ENCODE measurements at regions not wholly inside any gene's neighbourhood (a gene's known extent, or its start where the extent isn't known, plus 50 kb on each side); places are given as distances from the start of the nearest gene placed in this dataset.

DNA sequence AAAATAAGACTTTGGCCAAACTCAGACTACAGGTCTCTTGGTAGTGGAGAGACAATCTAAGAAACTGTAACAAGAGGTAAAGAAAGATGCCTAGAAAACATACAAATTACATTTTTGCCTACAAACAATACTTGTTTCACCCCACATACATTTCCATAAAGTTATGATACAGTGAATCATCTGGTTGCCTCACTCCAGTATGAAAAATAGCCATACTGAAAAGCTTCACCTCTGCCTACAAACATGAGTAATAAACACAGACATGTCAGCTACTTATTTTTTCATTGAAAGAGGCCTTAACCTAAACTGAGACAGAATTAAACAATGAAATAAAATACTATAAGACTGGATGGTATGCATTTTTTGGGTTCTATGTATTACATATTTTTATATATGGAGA is 1463.0 kb downstream of the FAM181B start:
- TF ChIP-seq EP300 (IDR thresholded peaks at IDR 0.05; ENCODE audit: borderline replicate concordance), result no peak
- TF ChIP-seq, protein P1, sequence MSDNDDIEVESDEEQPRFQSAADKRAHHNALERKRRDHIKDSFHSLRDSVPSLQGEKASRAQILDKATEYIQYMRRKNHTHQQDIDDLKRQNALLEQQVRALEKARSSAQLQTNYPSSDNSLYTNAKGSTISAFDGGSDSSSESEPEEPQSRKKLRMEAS (IDR thresholded peaks at IDR 0.05), result no peak
- no peak for TF ChIP-seq TEAD4 (IDR thresholded peaks at IDR 0.05)
- no peak for TF ChIP-seq TAF1 (IDR thresholded peaks at IDR 0.05; ENCODE audit: low read depth)
- no peak for TF ChIP-seq YY1 (IDR thresholded peaks at IDR 0.05; ENCODE audit: low read depth)
- no peak for TF ChIP-seq ZBTB7A (IDR thresholded peaks at IDR 0.05; ENCODE audit: low read depth)
- TF ChIP-seq, protein P2, sequence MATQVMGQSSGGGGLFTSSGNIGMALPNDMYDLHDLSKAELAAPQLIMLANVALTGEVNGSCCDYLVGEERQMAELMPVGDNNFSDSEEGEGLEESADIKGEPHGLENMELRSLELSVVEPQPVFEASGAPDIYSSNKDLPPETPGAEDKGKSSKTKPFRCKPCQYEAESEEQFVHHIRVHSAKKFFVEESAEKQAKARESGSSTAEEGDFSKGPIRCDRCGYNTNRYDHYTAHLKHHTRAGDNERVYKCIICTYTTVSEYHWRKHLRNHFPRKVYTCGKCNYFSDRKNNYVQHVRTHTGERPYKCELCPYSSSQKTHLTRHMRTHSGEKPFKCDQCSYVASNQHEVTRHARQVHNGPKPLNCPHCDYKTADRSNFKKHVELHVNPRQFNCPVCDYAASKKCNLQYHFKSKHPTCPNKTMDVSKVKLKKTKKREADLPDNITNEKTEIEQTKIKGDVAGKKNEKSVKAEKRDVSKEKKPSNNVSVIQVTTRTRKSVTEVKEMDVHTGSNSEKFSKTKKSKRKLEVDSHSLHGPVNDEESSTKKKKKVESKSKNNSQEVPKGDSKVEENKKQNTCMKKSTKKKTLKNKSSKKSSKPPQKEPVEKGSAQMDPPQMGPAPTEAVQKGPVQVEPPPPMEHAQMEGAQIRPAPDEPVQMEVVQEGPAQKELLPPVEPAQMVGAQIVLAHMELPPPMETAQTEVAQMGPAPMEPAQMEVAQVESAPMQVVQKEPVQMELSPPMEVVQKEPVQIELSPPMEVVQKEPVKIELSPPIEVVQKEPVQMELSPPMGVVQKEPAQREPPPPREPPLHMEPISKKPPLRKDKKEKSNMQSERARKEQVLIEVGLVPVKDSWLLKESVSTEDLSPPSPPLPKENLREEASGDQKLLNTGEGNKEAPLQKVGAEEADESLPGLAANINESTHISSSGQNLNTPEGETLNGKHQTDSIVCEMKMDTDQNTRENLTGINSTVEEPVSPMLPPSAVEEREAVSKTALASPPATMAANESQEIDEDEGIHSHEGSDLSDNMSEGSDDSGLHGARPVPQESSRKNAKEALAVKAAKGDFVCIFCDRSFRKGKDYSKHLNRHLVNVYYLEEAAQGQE (IDR thresholded peaks at IDR 0.05; ENCODE audit: low read depth), result no peak
- no peak for TF ChIP-seq FOXM1 (IDR thresholded peaks at IDR 0.05; ENCODE audit: borderline replicate concordance, low read depth)

All from Ishikawa (cell line).